ENCODE measurements at regions not wholly inside any gene's neighbourhood (a gene's known extent, or its start where the extent isn't known, plus 50 kb on each side); places are given as distances from the start of the nearest gene placed in this dataset.

DNA sequence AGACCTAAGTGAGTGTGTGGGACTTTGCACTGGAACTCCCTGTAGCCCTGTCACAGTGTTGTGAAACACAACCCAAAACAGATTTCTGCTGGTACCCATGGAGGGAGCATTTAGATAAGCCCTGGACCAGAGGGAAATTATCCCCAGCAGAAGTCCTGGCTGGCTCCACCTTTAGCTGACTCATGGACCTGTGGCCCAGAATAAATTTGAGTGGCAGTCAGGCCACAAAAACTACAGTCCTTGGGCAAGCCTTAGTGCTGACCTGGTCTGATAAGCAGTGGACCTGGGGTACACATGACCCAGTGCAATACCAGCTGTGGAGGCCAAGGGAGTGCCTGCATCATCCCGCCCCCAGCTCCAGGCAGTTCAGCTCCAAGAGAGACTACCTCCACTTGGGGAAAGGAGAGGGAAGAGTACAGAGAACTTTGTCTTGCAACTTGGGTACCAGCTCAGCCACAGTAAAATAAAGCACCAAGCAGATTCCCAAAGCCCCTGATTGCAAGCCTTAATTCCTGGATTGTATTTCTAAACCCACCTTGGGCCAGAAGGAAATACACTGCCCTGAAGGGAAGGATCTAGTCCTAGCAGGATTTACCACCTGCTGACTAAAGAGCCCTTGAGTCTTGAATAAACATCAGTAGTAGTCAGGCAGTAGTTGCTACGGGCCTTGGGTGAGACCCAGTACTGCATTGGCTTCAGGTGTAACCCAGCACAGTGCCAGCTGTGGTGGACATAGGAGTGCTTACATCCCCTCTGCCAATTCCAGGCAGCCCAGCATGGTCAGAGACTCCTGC lies 140.4 kb upstream of the COL21A1 start (continued):
- TF ChIP-seq CEBPB (IDR thresholded peaks at IDR 0.05; ENCODE audit: borderline replicate concordance, low read depth, low read length) (peak; percentile 60; the same call in 1 of the 2 replicates), NFKB2 (CRISPR knock-in tag; IDR thresholded peaks at IDR 0.05; ENCODE audit: borderline replicate concordance) (0 out of 2 replicates have a peak, but pooled peaks have one; percentile 44), MEF2D (CRISPR knock-in tag; IDR thresholded peaks at IDR 0.05) (0 out of 2 replicates have a peak, but pooled peaks have one; percentile 59), ZSCAN25 (CRISPR knock-in tag; IDR thresholded peaks at IDR 0.05) (no peak), CEBPG (CRISPR knock-in tag; IDR thresholded peaks at IDR 0.05) (peak; percentile 74), ZNF619 (CRISPR knock-in tag; IDR thresholded peaks at IDR 0.05) (peak; percentile 77; the same call in 1 of the 2 replicates), ASH2L (IDR thresholded peaks at IDR 0.05; ENCODE audit: insufficient read length, low read depth, low read length) (peak; percentile 22), EP300 (IDR thresholded peaks at IDR 0.05; ENCODE audit: low read depth in 2 of 2, low read length in 2 of 2) (peak in 1 of 2 experiments; percentile 59; a peak in 2 of 4 replicates), EP300 (CRISPR knock-in tag; IDR thresholded peaks at IDR 0.05; ENCODE audit: borderline replicate concordance) (no peak; the same call in 1 of the 2 replicates), HNF4A (CRISPR knock-in tag; IDR thresholded peaks at IDR 0.05) (peak; percentile 87), ZNF598 (CRISPR knock-in tag; IDR thresholded peaks at IDR 0.05; ENCODE audit: borderline replicate concordance) (peak; percentile 81; the same call in 1 of the 2 replicates), ZSCAN20 (CRISPR knock-in tag; IDR thresholded peaks at IDR 0.05; ENCODE audit: borderline replicate concordance) (0 out of 2 replicates have a peak, but pooled peaks have one; percentile 50), ZSCAN29 (CRISPR knock-in tag; conservative IDR thresholded peaks at IDR 0.05) (no peak)
- TF ChIP-seq, protein P1, sequence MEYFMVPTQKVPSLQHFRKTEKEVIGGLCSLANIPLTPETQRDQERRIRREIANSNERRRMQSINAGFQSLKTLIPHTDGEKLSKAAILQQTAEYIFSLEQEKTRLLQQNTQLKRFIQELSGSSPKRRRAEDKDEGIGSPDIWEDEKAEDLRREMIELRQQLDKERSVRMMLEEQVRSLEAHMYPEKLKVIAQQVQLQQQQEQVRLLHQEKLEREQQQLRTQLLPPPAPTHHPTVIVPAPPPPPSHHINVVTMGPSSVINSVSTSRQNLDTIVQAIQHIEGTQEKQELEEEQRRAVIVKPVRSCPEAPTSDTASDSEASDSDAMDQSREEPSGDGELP (IDR thresholded peaks at IDR 0.05; ENCODE audit: borderline replicate concordance, low read depth) = peak; percentile 85
- TF ChIP-seq, protein P2, sequence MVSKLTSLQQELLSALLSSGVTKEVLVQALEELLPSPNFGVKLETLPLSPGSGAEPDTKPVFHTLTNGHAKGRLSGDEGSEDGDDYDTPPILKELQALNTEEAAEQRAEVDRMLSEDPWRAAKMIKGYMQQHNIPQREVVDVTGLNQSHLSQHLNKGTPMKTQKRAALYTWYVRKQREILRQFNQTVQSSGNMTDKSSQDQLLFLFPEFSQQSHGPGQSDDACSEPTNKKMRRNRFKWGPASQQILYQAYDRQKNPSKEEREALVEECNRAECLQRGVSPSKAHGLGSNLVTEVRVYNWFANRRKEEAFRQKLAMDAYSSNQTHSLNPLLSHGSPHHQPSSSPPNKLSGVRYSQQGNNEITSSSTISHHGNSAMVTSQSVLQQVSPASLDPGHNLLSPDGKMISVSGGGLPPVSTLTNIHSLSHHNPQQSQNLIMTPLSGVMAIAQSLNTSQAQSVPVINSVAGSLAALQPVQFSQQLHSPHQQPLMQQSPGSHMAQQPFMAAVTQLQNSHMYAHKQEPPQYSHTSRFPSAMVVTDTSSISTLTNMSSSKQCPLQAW (CRISPR knock-in tag; IDR thresholded peaks at IDR 0.05) = peak; percentile 84
- TF ChIP-seq, protein P3, sequence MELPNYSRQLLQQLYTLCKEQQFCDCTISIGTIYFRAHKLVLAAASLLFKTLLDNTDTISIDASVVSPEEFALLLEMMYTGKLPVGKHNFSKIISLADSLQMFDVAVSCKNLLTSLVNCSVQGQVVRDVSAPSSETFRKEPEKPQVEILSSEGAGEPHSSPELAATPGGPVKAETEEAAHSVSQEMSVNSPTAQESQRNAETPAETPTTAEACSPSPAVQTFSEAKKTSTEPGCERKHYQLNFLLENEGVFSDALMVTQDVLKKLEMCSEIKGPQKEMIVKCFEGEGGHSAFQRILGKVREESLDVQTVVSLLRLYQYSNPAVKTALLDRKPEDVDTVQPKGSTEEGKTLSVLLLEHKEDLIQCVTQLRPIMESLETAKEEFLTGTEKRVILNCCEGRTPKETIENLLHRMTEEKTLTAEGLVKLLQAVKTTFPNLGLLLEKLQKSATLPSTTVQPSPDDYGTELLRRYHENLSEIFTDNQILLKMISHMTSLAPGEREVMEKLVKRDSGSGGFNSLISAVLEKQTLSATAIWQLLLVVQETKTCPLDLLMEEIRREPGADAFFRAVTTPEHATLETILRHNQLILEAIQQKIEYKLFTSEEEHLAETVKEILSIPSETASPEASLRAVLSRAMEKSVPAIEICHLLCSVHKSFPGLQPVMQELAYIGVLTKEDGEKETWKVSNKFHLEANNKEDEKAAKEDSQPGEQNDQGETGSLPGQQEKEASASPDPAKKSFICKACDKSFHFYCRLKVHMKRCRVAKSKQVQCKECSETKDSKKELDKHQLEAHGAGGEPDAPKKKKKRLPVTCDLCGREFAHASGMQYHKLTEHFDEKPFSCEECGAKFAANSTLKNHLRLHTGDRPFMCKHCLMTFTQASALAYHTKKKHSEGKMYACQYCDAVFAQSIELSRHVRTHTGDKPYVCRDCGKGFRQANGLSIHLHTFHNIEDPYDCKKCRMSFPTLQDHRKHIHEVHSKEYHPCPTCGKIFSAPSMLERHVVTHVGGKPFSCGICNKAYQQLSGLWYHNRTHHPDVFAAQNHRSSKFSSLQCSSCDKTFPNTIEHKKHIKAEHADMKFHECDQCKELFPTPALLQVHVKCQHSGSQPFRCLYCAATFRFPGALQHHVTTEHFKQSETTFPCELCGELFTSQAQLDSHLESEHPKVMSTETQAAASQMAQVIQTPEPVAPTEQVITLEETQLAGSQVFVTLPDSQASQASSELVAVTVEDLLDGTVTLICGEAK (IDR thresholded peaks at IDR 0.05) = no peak
- TF ChIP-seq, protein P3 (CRISPR knock-in tag; IDR thresholded peaks at IDR 0.05) = 0 out of 2 replicates have a peak, but pooled peaks have one; percentile 36

Measured in HepG2 (cell line).